RCC 7860 (cell line): ENCODE measurements at regions not wholly inside any gene's neighbourhood (a gene's known extent, or its start where the extent isn't known, plus 50 kb on each side); places are given as distances from the start of the nearest gene placed in this dataset.
A peak's percentile ranks its signal among the peaks of the same experiment; 100 is the strongest.
"Not testable (repeated sequence)": the region's sequence is repeated elsewhere in the genome, so short reads cannot be mapped to it uniquely, and the experiment has no call there.

ENCODE experiments used
- DNase-seq: peaks from one replicate; pipeline ENCODE4 v3.0.0-alpha.2; 2015; ENCODE audit warnings: low spot score
- FAIRE-seq: peaks from 2 replicates; lab custom pipeline; 2012; peaks lifted over from hg19 to GRCh38; lab: Jason Lieb, UNC

- DNase-seq: no peak
- no peak for FAIRE-seq
Measured at GRCh38 chr3:66836363-66837152, 161.5 kb upstream of the KBTBD8 start.

- FAIRE-seq (no peak), DNase-seq (no peak)
Measured at GRCh38 chr3:66838704-66839103, 159.4 kb upstream of the KBTBD8 start.

GRCh38 chr3:66839508-66839907 is 158.6 kb upstream of the KBTBD8 start:
- no peak for FAIRE-seq

GRCh38 chr3:66842761-66843464 is 155.2 kb upstream of the KBTBD8 start:
- not testable (repeated sequence) for DNase-seq, FAIRE-seq

More at GRCh38 chr3:66839508-66839907, 158.6 kb upstream of the KBTBD8 start:
- DNase-seq: no peak

GRCh38 chr3:66851894-66852613 is 146.1 kb upstream of the KBTBD8 start:
- FAIRE-seq (no peak), DNase-seq (no peak)

- DNase-seq: no peak
Measured at GRCh38 chr3:66854601-66855151, 143.4 kb upstream of the KBTBD8 start.

GRCh38 chr3:66856533-66856932 is 141.6 kb upstream of the KBTBD8 start:
- FAIRE-seq: no peak
- no peak for DNase-seq

More at GRCh38 chr3:66854601-66855151, 143.4 kb upstream of the KBTBD8 start:
- no peak for FAIRE-seq

GRCh38 chr3:66858656-66859381 is 139.3 kb upstream of the KBTBD8 start:
- DNase-seq: peak; percentile 16
- peak; percentile 58 for FAIRE-seq

GRCh38 chr3:66860771-66861170 is 137.3 kb upstream of the KBTBD8 start:
- peak; percentile 71 for FAIRE-seq
- DNase-seq: peak; percentile 33

- DNase-seq: no peak
- FAIRE-seq: no peak
Measured at GRCh38 chr3:66863205-66864111, 134.6 kb upstream of the KBTBD8 start.

- DNase-seq: no peak
- no peak for FAIRE-seq
Measured at GRCh38 chr3:66884659-66885058, 113.4 kb upstream of the KBTBD8 start.

- FAIRE-seq (peak; percentile 97), DNase-seq (peak; percentile 88)
Measured at GRCh38 chr3:66885326-66886000, 112.6 kb upstream of the KBTBD8 start.

- DNase-seq: no peak
- no peak for FAIRE-seq
Measured at GRCh38 chr3:66889750-66890494, 108.2 kb upstream of the KBTBD8 start.

- DNase-seq: no peak
- FAIRE-seq: no peak
Measured at GRCh38 chr3:66898155-66898554, 100.0 kb upstream of the KBTBD8 start.

GRCh38 chr3:66904336-66904735 is 93.8 kb upstream of the KBTBD8 start:
- no peak for DNase-seq
- FAIRE-seq: no peak

- no peak for FAIRE-seq
- DNase-seq: no peak
Measured at GRCh38 chr3:66904831-66905493, 93.1 kb upstream of the KBTBD8 start.

GRCh38 chr3:66907136-66907535 is 91.0 kb upstream of the KBTBD8 start:
- DNase-seq (no peak), FAIRE-seq (no peak)
